ENCODE measurements at regions not wholly inside any gene's neighbourhood (a gene's known extent, or its start where the extent isn't known, plus 50 kb on each side); places are given as distances from the start of the nearest gene placed in this dataset.
"Not testable (repeated sequence)": the region's sequence is repeated elsewhere in the genome, so short reads cannot be mapped to it uniquely, and the experiment has no call there.

DNA sequence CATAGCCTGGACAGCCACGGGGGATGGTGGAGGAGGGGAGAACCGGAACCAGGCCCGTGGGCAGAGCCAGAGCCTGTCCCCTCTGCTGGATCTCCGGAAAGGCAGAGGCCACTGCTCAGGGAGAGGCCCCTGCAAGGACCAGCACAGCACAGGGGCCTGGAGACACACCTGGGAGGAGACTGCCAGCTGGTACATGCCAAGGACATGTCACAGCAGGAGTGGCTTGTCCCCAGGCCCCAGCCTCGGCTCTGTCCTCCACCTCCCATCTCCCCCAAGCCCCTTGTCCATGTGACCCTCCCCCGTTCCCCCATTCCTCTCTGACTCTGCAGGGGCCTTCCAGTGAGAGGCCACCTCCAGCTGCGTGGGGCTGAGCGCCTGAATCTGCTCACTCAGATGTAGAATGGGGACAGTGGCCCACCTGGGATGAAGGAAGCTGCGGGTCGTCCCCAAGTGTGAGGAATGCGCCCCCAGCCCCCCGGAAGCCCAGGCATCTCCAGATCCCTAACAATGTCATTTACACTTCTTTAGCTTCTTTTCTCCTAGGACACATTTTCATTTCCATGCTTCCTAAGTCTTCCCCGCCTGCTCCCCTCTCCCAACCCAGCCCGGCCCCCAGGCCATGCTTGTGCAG, 349.6 kb upstream of the IRX2 start:
- no peak for ATAC-seq

DNA sequence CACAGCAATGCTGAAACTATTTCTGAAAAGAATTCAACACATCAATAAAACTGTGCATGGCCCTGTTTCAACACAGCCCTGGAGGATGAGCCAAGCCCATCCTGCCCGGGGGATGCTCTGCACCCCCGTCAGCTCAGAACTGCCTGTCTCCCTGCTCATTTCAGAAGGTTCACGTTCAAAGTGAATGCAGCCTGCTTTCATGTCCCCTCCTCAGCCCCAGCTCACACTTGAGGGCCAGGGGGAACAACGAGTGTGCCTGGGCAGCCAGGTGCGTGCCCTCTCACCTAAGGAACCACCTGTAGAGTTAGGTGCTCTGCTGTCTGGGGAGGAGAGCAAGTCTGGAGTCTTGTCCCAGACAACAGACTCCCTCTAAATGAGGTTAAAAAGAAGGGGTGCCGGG, 348.5 kb upstream of the IRX2 start:
- no peak for ATAC-seq

DNA sequence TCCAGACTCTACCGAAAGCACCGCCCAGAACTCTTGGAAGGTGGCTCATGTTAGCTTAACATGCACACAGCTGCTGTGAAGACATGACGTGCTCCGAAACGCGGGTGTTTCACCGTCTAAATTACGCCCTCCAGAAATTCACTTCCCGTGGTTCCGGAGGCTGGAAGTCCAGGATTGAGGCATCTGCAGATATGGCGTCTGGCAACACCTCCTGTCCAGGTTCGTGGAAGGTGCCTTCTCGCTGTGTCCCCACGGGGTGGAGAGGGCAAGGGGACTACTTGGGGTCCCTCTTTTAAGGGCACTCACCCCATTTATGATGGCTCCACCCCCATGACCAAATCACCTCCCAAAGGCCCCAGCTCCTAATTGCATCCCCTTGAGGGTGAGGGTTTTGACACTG, 348.0 kb upstream of the IRX2 start:
- no peak for ATAC-seq

DNA sequence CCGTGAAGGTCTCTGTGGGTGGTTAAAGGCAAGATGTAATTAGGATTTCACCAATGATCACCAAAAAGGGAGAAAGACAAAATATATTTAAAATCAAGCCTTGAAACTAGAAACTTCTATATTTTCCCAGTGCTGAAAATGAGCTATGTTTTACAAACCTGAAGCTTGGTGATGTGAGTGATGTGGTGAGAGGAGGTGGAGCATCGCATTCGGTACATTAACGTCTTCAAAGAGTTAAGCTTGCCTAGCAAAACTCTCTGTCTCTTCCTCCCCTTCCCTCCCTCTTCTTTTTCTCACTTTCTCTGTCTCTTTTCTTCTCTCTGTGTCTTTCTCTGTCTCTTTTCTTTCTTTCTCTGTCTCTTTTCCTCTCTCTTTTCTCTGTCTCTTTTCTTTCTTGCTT, 347.3 kb upstream of the IRX2 start:
- ATAC-seq: no peak

DNA sequence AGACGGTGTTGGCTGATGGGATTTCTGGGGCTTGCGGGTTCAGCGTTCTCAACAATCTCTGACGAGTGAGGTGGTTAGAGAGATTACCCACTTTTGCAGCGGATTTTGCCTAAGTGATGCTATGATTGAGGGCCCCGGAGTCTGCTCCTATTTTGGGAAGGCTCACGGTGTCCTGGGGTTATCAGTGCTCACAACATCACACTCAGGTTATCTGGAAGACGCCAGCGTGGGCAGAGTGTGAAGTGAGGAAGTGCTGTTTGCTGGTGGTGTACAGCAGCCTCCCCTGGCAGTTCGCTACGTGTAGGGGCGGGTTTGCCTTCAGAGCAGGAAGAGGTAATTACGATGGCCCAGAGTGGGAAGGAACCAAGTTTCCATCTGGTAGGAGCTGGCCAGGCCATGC, 341.2 kb upstream of the IRX2 start:
- no peak for ATAC-seq

DNA sequence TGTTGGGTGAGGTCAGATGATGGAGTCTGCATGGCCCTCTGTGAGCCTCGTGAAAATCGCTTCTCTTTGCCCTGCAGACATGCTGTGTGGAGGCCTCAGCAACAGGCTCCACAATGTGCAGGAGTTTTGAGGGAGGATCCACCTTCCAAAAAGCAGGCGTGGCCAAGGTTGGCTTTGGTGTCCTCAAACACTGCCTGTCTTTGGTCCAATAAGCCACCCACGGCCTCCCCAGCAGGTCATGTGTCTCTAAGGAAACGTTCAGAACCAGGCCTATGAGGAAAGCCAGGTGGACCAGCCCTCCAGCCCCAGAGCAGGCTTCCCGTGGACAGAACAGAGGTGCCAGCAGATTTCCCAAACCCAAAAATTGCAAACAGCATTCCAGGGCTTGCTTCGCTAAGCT, 340.7 kb upstream of the IRX2 start:
- ATAC-seq: no peak

DNA sequence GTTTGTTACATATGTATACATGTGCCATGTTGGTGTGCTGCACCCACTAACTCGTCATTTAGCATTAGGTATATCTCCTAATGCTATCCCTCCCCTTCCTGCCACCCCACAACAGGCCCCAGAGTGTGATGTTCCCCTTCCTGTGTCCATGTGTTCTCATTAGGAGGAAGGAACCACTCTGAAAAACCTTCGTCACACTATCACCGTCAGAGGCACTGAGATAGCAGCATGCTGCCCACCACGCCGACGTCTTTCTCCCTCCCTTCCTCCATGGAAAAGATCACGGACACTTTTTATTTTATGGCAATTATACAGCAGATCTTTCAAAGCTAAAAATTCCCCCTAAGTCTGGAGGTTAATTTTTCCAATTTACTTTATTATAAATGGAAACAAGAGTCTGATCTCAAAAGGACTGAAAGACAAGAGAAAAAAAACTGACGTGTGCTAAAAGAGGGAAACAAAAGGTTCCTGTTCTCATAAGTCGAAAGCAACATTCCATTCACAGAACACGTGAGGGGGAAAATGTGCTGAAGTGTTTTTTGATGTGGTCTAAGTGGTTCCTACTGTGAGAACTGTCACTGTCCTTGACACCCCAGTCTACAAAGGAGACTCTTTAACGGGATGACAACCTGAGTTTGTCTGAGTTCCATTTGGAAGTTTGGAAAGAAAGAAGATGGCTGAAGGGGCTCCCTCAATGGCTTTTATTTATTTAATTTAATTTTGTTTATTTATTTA, 339.7 kb upstream of the IRX2 start:
- no peak for ATAC-seq

DNA sequence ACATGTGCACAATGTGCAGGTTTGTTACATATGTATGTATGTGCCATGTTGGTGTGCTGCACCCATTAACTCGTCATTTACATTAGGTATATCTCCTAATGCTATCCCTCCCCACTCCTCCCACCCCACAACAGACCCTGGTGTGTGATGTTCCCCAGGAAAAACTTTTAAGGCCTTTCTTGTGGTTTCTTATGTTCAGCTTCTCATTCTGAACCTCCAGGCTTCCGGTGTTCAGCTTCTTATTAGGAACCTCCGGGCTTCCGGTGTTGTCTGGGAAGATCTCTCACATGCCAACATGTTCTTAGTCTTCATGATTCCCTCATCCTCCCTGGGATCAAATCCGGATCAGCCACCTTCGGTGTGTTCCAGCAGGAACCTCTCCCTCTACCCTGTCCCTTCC, 338.8 kb upstream of the IRX2 start:
- not testable (repeated sequence) for ATAC-seq

DNA sequence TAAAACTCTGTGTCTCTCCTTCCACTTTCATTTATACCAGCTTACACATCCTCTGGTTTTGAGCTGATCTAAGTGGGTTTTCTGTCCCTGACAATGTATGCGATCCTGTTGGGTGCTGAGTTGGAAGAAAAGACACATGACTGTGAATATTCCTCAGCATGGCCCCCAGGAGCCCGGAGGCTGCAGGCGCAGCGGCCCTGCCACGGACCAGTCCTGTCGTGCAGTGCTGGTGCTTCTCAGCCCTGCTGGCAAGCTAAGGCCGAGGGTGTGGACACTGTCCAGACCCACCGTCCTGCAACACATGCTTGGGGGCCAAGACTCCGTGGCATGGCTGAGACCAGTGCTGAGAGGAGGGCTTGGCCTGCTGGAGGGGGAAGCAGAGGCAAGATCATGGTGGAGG, 328.9 kb upstream of the IRX2 start:
- no peak for ATAC-seq

DNA sequence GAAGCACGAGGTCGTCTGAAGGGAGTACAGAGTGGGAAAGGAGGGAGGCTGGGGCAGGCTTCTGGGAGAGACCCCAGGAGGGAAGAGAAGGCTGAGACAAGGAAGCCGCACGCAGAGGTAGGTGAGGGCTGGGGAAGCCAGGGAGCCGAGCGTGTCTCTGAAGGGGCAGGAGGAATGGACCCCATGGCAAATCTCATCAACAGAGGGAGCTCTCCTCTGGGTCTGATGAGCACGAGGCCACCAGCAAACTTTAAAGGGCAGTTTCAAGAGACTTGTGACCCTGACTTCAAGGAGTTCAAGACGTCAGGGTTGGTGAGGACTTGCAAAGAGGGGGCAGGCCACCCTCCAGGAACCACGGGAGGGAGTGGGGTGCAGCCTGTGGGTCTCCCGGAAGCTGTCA, 326.2 kb upstream of the IRX2 start:
- ATAC-seq: no peak

DNA sequence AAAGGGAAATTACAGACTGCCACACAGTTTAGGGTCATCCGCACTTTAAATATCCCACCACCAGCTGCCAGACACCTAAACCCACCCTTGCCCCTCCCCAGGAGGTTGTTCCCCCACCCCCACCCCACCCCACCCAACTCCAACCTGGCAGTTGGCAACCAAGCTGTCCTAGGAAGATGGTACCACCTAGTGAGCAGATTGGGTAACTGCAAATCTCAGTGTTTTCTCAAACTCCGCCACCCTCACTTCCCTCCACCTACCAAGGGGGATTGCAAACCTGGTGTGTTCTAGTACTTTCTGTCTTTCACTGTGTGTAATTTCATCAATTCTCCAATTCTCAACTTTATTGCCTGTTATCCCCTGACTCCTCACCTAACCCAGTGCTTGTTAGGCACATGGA, 323.8 kb upstream of the IRX2 start:
- no peak for ATAC-seq

DNA sequence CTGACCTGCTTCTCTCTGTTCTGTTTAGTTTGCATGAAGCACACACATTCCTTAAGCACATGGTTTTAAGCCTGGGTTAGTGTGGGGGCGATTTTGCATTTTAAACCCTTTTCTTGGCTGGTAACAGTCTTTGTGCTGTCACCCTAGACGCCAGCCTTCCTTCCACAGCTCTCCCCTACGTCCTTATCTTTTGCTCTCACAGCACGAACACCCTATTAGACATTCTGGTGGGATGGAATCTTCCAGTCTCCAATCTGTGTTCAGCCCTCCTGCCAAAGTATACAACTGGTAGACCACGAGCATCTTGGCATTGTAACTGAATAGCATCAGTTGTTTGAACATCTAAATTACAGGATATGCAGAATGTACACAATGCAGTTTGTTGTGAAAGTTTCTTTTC, 316.9 kb upstream of the IRX2 start:
- ATAC-seq: no peak

DNA sequence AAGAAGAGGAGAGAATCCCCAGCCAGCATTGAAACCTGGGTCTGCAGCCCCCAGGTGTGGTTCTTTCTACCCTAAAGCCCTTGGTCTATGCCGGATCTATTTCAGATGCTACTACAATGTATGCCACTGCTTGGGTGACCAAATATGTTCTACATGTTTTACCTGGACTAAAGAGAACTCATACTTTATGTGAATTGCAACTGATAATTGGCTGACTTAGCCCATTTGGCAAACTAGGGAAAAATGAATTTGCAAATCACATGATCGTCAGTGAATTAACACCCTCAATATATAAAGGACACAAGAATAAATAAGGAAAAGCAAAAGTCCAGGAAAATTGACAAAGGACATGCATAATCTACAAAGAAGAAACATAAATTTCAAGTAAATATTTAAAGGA, 308.8 kb upstream of the IRX2 start:
- no peak for ATAC-seq

DNA sequence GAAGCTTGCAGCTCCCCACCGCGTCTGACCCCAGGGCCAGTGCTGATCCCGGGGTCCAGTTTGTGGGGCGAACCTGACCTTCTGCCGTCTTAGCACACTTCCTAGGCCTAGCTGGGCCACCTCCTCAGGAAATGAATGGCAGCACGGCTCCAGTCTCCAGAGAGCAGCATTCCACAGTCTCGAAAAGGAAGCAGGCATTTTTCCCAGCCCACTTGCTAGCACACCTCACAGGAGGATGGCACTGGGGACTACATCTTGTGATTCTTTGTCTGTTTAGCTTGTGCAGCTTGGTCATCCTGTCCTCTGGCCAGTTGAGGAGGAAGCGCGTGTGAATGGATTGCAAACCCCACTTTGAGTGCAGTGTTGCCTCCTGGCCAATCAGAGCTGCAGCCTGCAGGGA, 308.0 kb upstream of the IRX2 start:
- ATAC-seq: no peak

DNA sequence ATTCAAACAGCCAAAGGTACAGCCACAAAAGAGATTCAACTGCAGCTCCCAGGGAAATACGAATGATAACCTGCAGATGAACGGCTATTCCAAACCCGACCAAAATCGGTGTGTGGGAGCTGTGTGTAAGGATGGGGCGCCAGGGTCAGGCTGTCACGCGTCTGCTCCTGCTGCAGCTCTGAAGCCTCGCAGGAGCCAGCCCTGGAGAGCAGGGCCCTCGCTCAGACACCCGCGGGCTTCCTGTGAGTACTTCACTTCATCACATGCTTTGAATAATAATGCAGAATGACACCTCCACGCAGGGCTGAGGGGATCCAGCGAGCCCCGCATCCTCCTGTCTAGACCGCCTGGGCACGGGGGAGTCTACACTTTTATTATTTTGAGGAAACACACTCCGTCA, 307.5 kb upstream of the IRX2 start:
- no peak for ATAC-seq

DNA sequence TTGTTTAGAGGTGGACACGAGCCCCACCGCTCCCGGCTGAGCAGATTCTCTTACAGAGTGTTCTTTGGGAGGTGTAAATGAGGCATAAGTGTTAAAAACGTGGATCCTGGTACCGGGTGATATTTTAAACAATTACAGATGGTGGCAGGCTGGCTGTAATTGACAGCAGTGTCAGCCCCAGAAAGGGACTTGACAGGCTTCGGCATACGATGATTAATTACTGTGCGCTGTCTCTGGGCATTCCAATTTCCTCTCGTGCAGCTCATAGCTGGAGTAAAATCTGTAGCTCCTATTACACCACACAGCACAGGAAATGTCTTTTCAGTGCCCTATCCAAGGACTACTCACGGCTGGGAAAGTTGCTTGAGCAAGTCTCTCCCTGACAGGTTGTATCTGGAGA, 305.4 kb upstream of the IRX2 start:
- ATAC-seq: no peak

DNA sequence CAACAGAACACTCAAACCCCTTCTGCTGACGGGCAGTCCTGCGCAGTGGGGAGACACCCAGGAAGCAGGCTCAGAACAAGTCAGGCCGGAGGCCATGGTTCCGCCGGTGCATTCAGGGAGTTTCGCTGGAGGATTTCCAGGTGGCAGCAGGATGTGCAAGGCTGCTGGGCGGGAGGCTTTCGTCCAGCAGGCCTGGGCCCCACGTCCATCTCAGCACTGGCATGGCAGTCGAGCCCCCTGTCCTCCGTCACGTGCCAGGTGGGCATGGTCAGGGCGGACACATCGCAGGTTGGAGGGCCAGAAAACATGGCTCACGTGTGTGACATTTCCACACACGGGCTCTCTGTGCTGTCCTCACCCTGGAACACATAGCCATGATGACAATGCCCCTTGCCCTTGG, 299.9 kb upstream of the IRX2 start:
- no peak for ATAC-seq

DNA sequence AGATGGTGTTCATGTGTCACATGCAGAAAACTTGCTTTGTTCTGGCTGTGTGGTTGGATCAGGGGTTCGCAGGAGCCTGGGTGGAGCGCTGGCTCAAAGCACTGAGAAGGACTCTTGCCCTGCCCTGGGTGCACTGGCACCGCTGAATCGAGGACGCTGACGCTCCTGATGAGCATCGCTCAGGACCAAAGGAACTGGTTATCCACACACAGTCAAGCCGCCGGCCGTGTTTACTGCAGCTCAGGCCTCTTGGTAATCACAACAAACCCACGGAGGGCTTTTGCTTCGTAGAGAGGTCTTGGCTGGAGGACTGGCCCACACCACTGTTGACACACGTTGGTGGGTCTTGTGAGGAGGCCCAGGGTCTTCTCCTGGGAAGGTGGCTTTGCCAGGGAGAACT, 299.4 kb upstream of the IRX2 start:
- no peak for ATAC-seq

DNA sequence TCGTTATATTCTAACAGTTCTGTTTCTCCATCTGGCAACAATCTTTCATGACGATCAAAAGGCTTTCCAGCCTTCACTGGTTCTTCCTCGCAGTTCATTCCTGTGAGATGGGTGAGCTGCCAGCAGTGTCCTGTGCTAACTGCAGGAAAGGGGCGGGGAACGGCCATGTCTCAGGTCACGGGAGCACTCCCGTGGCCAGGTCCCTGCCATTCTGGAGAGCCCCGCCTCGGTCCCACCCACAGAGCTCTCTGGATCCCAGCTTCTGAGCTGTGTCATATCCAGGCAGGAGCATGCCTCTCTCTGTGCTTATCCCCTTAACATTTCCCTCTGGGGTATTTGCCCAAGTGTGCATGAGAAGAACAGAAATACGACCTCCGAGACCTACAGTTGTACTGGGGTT, 297.8 kb upstream of the IRX2 start:
- no peak for ATAC-seq

DNA sequence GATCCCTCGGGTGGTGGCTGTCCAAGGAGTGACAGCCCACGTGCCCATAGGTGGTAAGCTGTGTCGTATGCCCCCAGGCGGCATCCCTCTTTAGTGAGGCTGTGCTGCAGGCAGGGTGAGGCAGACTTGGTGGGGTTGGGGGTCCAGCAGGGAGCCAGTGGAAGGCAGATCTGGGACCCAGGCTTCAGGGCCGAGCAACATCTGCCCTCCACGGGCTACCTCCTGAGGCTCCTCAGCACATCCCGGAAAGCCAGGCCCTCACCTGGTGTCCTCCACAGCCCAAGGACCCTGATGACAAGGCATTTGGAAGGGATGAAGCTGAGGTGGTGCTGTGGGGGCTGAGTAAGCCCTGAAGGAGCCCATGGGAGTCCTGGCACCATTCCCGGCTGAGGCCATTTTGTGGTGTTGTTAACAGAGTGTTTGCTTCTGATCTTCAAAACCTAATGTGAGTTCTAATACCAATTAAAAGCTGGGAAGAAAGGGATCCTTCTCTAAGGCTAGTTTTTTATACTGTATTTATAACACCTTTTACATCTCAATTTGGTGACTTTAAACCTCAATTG, 295.8 kb upstream of the IRX2 start:
- no peak for ATAC-seq

DNA sequence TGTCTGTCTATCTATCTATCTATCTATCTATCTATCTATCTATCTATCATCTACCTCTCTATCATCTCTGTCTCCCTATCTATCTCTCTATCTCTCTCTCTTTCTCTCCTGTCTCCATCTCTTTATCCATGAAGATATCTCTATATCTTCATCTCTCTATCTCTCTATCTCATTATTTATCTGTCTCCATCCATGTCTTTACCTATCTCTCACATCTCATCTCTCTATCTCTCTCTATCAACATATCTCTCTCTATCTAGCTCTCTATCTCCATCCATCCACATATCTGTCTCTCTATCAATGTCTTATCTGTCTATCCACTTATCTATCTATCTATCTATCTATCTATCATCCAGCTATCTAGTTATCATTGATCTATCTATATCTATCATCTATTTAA, 292.1 kb upstream of the IRX2 start:
- ATAC-seq: no peak

DNA sequence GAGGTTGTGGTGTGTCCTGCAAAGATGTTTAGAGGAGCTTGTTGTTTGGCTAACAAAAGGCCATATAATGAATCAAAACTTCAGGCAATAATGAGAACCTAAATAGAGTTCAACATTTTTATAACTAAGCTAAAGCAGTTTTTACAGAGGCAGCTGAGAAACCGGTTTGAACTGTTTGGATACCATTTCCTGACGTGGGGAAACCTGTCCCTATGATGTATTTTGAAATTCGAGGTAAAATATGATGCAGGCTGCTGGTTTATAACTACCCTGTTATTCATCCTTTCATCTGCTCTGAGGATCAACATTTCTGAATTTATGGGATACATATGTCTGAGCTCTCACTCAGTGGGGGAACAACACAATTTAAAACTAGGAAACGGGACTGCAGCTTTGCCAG, 289.5 kb upstream of the IRX2 start:
- ATAC-seq: no peak

DNA sequence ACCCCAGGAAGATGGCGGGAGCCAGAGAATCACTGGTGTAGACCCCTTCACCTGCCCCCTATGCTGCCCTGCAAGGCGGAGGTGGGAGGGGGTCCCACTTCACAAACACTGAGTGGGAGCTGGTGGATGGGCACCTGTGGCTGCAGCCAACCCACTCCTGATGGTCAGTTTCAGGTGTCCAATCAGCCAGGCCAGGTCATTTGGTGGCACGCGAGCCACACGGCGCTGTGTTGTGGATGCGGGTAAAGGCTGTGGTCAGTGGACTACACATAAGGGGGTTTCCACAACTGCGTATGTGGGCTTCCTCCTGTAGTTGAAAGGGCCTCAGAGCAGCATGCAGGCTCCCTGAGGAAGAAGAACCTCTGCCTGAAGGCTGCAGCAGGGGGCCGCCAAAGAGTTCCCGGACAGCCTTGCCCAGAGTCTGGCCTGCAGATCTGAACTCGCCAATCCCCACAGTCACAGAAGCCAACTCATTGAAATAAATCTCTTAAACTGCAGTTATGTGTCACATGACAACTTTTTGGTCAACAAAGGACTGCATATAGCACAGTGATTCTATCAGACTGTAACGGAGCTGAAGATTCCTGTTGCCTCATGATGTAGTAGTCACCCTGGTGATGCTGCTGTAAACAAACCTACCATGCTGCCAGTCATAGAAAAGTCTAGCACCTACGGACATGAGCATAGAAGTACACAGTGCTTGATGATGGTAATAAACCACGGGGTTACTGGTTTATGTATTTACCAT, 284.7 kb upstream of the IRX2 start:
- ATAC-seq: no peak

DNA sequence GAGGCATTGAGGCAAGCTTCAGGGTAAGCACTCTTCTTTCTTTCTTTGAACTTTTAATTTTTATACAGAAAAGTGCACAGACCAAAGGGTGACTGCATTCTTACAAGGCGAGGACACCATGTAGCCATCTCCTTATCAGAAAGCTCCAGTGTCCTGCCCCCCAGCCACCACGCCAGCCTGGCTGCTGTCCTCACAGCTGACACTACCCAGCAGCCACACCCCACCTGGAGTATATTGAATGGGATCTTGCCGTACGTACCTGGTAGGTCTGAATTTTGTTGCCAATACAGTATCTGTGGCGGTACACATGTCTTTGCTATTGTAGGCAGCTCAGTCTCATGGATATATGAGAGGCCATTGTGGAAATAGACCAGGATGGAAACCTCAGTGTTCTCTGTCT, 284.0 kb upstream of the IRX2 start:
- ATAC-seq: no peak
